Ishikawa (cell line): ENCODE measurements at regions not wholly inside any gene's neighbourhood (a gene's known extent, or its start where the extent isn't known, plus 50 kb on each side); places are given as distances from the start of the nearest gene placed in this dataset.

Source experiments
- RAD21 ChIP-seq: IDR thresholded peaks from 2 replicates; pipeline ENCODE4 v1.6.1; 2012; ENCODE audit warnings: low read depth
- TAF1 ChIP-seq: IDR thresholded peaks from 2 replicates; pipeline ENCODE4 v1.6.1; 2012; ENCODE audit warnings: low read depth, mild to moderate bottlenecking

DNA sequence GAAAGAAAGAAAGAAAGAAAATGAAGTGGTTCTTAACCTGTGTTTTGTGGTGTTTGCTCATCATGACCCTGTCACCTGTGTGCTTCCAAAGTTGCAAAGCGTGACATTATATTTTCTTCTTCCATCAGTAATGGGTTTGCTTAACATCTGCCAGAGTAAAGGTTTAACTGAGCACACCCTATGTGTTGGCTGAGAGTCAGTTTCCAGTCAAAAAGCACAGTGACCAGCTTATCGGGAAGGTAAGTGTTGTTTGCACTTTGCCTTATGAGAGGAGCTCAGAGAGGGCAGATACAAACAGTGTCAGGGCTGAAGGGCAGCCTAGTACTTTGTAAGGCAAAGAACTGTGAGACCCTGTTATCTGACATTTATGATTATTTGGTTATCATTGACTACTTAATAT, 406.2 kb upstream of the CWC22 start:
- no peak for TF ChIP-seq RAD21
- no peak for TF ChIP-seq TAF1
